SK-N-SH treated with all-trans-retinoic acid at 6 μM for 48 hours (cell line): ENCODE measurements at regions not wholly inside any gene's neighbourhood (a gene's known extent, or its start where the extent isn't known, plus 50 kb on each side); places are given as distances from the start of the nearest gene placed in this dataset.
A peak's percentile ranks its signal among the peaks of the same experiment; 100 is the strongest.

Experiments used
- ATAC-seq: fragments of 200-7000 bp; cut with Tn5 transposase; 3 replicates; pipeline ENCODE4 v1.9.1; 2020; ENCODE audit warnings: mild to moderate bottlenecking, moderate library complexity
- ARNTL ChIP-seq: fragments of 450-650 bp; formaldehyde crosslinking; IDR thresholded peaks from 2 replicates; pipeline ENCODE4 v1.5.0; 2020; ENCODE audit warnings: low read depth, mild to moderate bottlenecking, moderate library complexity, borderline replicate concordance
- BACH2 ChIP-seq: fragments of 250-450 bp; sonication (Bioruptor Pico); IDR thresholded peaks from 2 replicates; pipeline ENCODE4 v1.9.0; 2021; ENCODE audit warnings: mild to moderate bottlenecking, borderline replicate concordance
- CREB5 ChIP-seq: fragments of 250-450 bp; sonication (Bioruptor Pico); IDR thresholded peaks from 2 replicates; pipeline ENCODE4 v1.5.1; 2020; ENCODE audit warnings: low read depth, mild to moderate bottlenecking, moderate library complexity
- CSDC2 ChIP-seq: fragments of 250-450 bp; sonication (Bioruptor Pico); IDR thresholded peaks from 2 replicates; pipeline ENCODE4 v1.5.0; 2020; ENCODE audit warnings: mild to moderate bottlenecking, moderate library complexity
- CSRNP3 ChIP-seq: fragments of 250-450 bp; sonication (Bioruptor Pico); IDR thresholded peaks from 2 replicates; pipeline ENCODE4 v1.5.1; 2021; ENCODE audit warnings: mild to moderate bottlenecking, moderate library complexity
- ESRRG ChIP-seq: fragments of 250-450 bp; sonication (Bioruptor Pico); IDR thresholded peaks from 2 replicates; pipeline ENCODE4 v1.6.1; 2021; ENCODE audit warnings: mild to moderate bottlenecking
- GLIS3 ChIP-seq: fragments of 250-450 bp; sonication (Bioruptor Pico); IDR thresholded peaks from 2 replicates; pipeline ENCODE4 v1.5.0; 2020; ENCODE audit warnings: mild to moderate bottlenecking, moderate library complexity
- ISL1 ChIP-seq: fragments of 250-450 bp; sonication (Bioruptor Pico); IDR thresholded peaks from 2 replicates; pipeline ENCODE4 v2.1.2; 2022; ENCODE audit warnings: mild to moderate bottlenecking, moderate library complexity
- OSR1 ChIP-seq: fragments of 250-450 bp; sonication (Bioruptor Pico); IDR thresholded peaks from 2 replicates; pipeline ENCODE4 v1.8.0; 2022; ENCODE audit warnings: moderate library complexity, mild to moderate bottlenecking, inconsistent platforms
- PATZ1 ChIP-seq: fragments of 250-450 bp; sonication (Bioruptor Pico); IDR thresholded peaks from 2 replicates; pipeline ENCODE4 v1.8.0; 2020; ENCODE audit warnings: mild to moderate bottlenecking, moderate library complexity, borderline replicate concordance
- POU6F1 ChIP-seq: fragments of 250-450 bp; sonication (Bioruptor Pico); IDR thresholded peaks from 2 replicates; pipeline ENCODE4 v1.8.0; 2021; ENCODE audit warnings: low read depth, mild to moderate bottlenecking, moderate library complexity, borderline replicate concordance
- PPARA ChIP-seq: fragments of 250-450 bp; sonication (Bioruptor Pico); IDR thresholded peaks from 2 replicates; pipeline ENCODE4 v1.5.0; 2020; ENCODE audit warnings: mild to moderate bottlenecking, borderline replicate concordance
- RARB ChIP-seq: fragments of 250-450 bp; sonication (Bioruptor Pico); IDR thresholded peaks from 2 replicates; pipeline ENCODE4 v1.8.0; 2021; ENCODE audit warnings: mild to moderate bottlenecking, moderate library complexity
- SNAI2 ChIP-seq: fragments of 250-450 bp; sonication (Bioruptor Pico); IDR thresholded peaks from 2 replicates; pipeline ENCODE4 v1.5.0; 2020; ENCODE audit warnings: mild to moderate bottlenecking, moderate library complexity
- TCF4 ChIP-seq: fragments of 250-450 bp; sonication (Bioruptor Pico); IDR thresholded peaks from 2 replicates; pipeline ENCODE4 v1.8.0; 2021; ENCODE audit warnings: mild to moderate bottlenecking, moderate library complexity, borderline replicate concordance
- TOX ChIP-seq: fragments of 250-450 bp; sonication (Bioruptor Pico); IDR thresholded peaks from 2 replicates; pipeline ENCODE4 v1.8.0; 2021; ENCODE audit warnings: mild to moderate bottlenecking, moderate library complexity, borderline replicate concordance
- TSHZ2 ChIP-seq: fragments of 250-450 bp; sonication (Bioruptor Pico); IDR thresholded peaks from 2 replicates; pipeline ENCODE4 v1.5.0; 2020; ENCODE audit warnings: mild to moderate bottlenecking, moderate library complexity
- ZC3H10 ChIP-seq: fragments of 250-450 bp; sonication (Bioruptor Pico); IDR thresholded peaks from 2 replicates; pipeline ENCODE4 v1.5.1; 2021; ENCODE audit warnings: mild to moderate bottlenecking, moderate library complexity
- ZFP3 ChIP-seq: fragments of 250-450 bp; sonication (Bioruptor Pico); IDR thresholded peaks from 2 replicates; pipeline ENCODE4 v1.5.0; 2020; ENCODE audit warnings: mild to moderate bottlenecking, moderate library complexity
- ZFP30 ChIP-seq: fragments of 450-650 bp; formaldehyde crosslinking; IDR thresholded peaks from 2 replicates; pipeline ENCODE4 v1.5.0; 2022; ENCODE audit warnings: mild to moderate bottlenecking, moderate library complexity
- ZNF565 ChIP-seq: fragments of 450-650 bp; formaldehyde crosslinking; conservative IDR thresholded peaks from 2 replicates; pipeline ENCODE4 v1.5.0; 2020; ENCODE audit warnings: low read depth, mild to moderate bottlenecking, moderate library complexity
- ZNF70 ChIP-seq: fragments of 450-650 bp; formaldehyde crosslinking; IDR thresholded peaks from 2 replicates; pipeline ENCODE4 v1.5.0; 2020; ENCODE audit warnings: mild to moderate bottlenecking, moderate library complexity
- ZNF8 ChIP-seq: fragments of 450-650 bp; formaldehyde crosslinking; IDR thresholded peaks from 2 replicates; pipeline ENCODE4 v1.5.0; 2020; ENCODE audit warnings: mild to moderate bottlenecking, moderate library complexity

GRCh38 chr4:53748328-53748772, 157.1 kb upstream of the LNX1 start:
- no peak for ATAC-seq
- TF ChIP-seq TOX (CRISPR knock-in tag), result no peak
- no peak for TF ChIP-seq SNAI2 (CRISPR knock-in tag)
- TF ChIP-seq ZFP30, result no peak
- no peak for TF ChIP-seq ARNTL (CRISPR knock-in tag)
- TF ChIP-seq RARB (CRISPR knock-in tag), result no peak
- TF ChIP-seq PATZ1 (CRISPR knock-in tag), result no peak
- TF ChIP-seq POU6F1 (CRISPR knock-in tag), result no peak
- no peak for TF ChIP-seq ZNF565 (CRISPR knock-in tag)
- TF ChIP-seq TSHZ2 (CRISPR knock-in tag), result no peak
- no peak for TF ChIP-seq OSR1 (CRISPR knock-in tag)

GRCh38 chr4:53747401-53747800, 156.1 kb upstream of the LNX1 start:
- TF ChIP-seq CREB5 (no peak), PPARA (no peak), ESRRG (no peak), TSHZ2 (CRISPR knock-in tag) (no peak), ZFP30 (no peak), ZNF70 (CRISPR knock-in tag) (no peak), TCF4 (CRISPR knock-in tag) (no peak), ZNF565 (CRISPR knock-in tag) (no peak), TOX (CRISPR knock-in tag) (no peak), ZC3H10 (CRISPR knock-in tag) (no peak), CSDC2 (CRISPR knock-in tag) (no peak)
- no peak for ATAC-seq

GRCh38 chr4:53744446-53745160, 153.3 kb upstream of the LNX1 start:
- 0 out of 3 replicates have a peak, but pooled peaks have one; percentile 24 for ATAC-seq
- TF ChIP-seq ZFP3 (CRISPR knock-in tag) (no peak), POU6F1 (CRISPR knock-in tag) (no peak), ISL1 (no peak), ZNF8 (no peak), ZNF70 (CRISPR knock-in tag) (no peak), PPARA (no peak), ZNF565 (CRISPR knock-in tag) (no peak), TOX (CRISPR knock-in tag) (no peak), CSRNP3 (CRISPR knock-in tag) (no peak), RARB (CRISPR knock-in tag) (no peak), ARNTL (CRISPR knock-in tag) (no peak), BACH2 (CRISPR knock-in tag) (no peak), GLIS3 (no peak), TCF4 (CRISPR knock-in tag) (no peak), ZC3H10 (CRISPR knock-in tag) (no peak)
